GM23338 (cell line): ENCODE measurements at regions not wholly inside any gene's neighbourhood (a gene's known extent, or its start where the extent isn't known, plus 50 kb on each side); places are given as distances from the start of the nearest gene placed in this dataset.

Experiments
- CREB1 ChIP-seq: fragments of 250-450 bp; sonication (Bioruptor Pico); IDR thresholded peaks from 2 replicates; pipeline ENCODE4 v1.5.0; 2020; ENCODE audit warnings: low read depth, mild to moderate bottlenecking, moderate library complexity
- CTCF ChIP-seq, 2 experiments: fragments of 200-600 bp in 1 of 2; sonication (generic) in 1 of 2; conservative IDR thresholded peaks; 2 replicates each; pipeline versions ENCODE4 v1.5.1 to v1.6.1; 2016 to 2017; ENCODE audit warnings: antibody characterized with exemption in 2 of 2, low read depth in 2 of 2, mild to moderate bottlenecking in 2 of 2, moderate library complexity in 1 of 2
- EZH2 ChIP-seq: fragments of 200-600 bp; sonication (generic); IDR thresholded peaks from one replicate; pipeline ENCODE4 v1.8.0; 2017; ENCODE audit warnings: antibody characterized with exemption, mild to moderate bottlenecking, low read depth; ENCODE audit not compliant: unreplicated experiment
- EZH2phosphoT487 ChIP-seq: fragments of 200-600 bp; sonication (generic); IDR thresholded peaks from one replicate; pipeline ENCODE4 v1.8.1; 2018; ENCODE audit warnings: antibody characterized with exemption; ENCODE audit not compliant: unreplicated experiment
- POLR2AphosphoS5 ChIP-seq: IDR thresholded peaks from 2 replicates; pipeline ENCODE4 v1.6.1; 2016; ENCODE audit warnings: antibody characterized with exemption, low read depth
- STAT1 ChIP-seq: IDR thresholded peaks from one replicate; pipeline ENCODE4 v1.6.1; 2016; ENCODE audit warnings: antibody characterized with exemption; ENCODE audit not compliant: unreplicated experiment
- TF ChIP-seq, protein P1 (sequence below): IDR thresholded peaks from one replicate; pipeline ENCODE4 v1.6.1; 2018; ENCODE audit warnings: antibody characterized with exemption; ENCODE audit not compliant: unreplicated experiment

- TF ChIP-seq CTCF (conservative IDR thresholded peaks at IDR 0.05; ENCODE audit: low read depth in 2 of 2) (no peak), POLR2AphosphoS5 (no peak), EZH2 (no peak), EZH2phosphoT487 (no peak), STAT1 (no peak), CREB1 (CRISPR knock-in tag) (no peak)
- TF ChIP-seq, protein P1, sequence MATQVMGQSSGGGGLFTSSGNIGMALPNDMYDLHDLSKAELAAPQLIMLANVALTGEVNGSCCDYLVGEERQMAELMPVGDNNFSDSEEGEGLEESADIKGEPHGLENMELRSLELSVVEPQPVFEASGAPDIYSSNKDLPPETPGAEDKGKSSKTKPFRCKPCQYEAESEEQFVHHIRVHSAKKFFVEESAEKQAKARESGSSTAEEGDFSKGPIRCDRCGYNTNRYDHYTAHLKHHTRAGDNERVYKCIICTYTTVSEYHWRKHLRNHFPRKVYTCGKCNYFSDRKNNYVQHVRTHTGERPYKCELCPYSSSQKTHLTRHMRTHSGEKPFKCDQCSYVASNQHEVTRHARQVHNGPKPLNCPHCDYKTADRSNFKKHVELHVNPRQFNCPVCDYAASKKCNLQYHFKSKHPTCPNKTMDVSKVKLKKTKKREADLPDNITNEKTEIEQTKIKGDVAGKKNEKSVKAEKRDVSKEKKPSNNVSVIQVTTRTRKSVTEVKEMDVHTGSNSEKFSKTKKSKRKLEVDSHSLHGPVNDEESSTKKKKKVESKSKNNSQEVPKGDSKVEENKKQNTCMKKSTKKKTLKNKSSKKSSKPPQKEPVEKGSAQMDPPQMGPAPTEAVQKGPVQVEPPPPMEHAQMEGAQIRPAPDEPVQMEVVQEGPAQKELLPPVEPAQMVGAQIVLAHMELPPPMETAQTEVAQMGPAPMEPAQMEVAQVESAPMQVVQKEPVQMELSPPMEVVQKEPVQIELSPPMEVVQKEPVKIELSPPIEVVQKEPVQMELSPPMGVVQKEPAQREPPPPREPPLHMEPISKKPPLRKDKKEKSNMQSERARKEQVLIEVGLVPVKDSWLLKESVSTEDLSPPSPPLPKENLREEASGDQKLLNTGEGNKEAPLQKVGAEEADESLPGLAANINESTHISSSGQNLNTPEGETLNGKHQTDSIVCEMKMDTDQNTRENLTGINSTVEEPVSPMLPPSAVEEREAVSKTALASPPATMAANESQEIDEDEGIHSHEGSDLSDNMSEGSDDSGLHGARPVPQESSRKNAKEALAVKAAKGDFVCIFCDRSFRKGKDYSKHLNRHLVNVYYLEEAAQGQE, result no peak
Measured at GRCh38 chr17:77370586-77370985, 229.8 kb downstream of the SEC14L1 start.
